HG03469 (cell line): ENCODE measurements at regions not wholly inside any gene's neighbourhood (a gene's known extent, or its start where the extent isn't known, plus 50 kb on each side); places are given as distances from the start of the nearest gene placed in this dataset.

Source experiments
- ATAC-seq: cut with Tn5 transposase; IDR thresholded peaks from one replicate; pipeline ENCODE4 v1.9.1; 2021; ENCODE audit warnings: mild to moderate bottlenecking, moderate library complexity, moderate number of reproducible peaks; ENCODE audit not compliant: unreplicated experiment

GRCh38 chr2:71826826-71827523 lies 320.7 kb downstream of the CYP26B1 start:
- no peak for ATAC-seq

GRCh38 chr2:71826299-71826698 lies 321.4 kb downstream of the CYP26B1 start:
- ATAC-seq: no peak

DNA sequence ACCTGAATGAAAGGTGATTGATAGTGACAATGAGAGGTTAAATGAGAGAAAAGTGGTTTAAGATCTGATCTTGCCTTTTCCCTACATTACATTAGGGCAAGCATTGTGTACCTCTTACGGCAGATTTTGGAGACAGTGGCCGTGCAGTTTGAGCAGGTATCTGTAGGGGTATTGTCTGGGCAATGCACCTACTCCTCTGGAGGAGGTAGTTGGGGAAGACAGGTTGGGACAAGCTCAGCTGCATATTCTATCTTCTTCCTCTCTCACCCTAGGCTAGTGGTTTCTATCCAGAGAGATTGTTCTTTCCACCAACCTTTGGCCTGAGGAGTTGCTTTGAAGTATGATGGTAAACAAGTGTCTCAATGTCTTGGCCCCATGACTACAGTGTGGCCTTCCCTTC lies 323.2 kb downstream of the CYP26B1 start:
- ATAC-seq: no peak

GRCh38 chr2:71823526-71823925 lies 324.1 kb downstream of the CYP26B1 start:
- ATAC-seq: no peak

DNA sequence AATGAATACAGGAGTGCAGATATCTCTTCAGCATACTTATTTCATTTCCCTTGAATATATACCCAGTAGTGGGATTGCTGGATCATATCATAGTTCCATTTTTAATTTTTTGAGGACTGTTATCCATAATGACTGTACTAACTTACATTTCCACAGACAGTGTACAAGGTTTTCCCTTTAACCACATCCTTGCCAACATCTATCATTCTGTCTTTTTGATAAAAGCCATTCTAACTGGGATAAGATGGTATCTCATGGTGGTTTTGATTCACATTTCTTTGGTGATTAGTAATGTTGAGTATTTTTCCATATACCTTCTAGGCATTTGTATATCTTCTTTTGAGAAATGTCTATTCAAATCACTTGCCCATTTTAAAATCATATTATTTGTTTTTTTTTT lies 325.2 kb downstream of the CYP26B1 start:
- ATAC-seq: no peak

- ATAC-seq: no peak
Observed at GRCh38 chr2:71821856-71822255, 325.8 kb downstream of the CYP26B1 start.

- ATAC-seq: no peak
Observed at GRCh38 chr2:71816815-71817214, 330.8 kb downstream of the CYP26B1 start.

DNA sequence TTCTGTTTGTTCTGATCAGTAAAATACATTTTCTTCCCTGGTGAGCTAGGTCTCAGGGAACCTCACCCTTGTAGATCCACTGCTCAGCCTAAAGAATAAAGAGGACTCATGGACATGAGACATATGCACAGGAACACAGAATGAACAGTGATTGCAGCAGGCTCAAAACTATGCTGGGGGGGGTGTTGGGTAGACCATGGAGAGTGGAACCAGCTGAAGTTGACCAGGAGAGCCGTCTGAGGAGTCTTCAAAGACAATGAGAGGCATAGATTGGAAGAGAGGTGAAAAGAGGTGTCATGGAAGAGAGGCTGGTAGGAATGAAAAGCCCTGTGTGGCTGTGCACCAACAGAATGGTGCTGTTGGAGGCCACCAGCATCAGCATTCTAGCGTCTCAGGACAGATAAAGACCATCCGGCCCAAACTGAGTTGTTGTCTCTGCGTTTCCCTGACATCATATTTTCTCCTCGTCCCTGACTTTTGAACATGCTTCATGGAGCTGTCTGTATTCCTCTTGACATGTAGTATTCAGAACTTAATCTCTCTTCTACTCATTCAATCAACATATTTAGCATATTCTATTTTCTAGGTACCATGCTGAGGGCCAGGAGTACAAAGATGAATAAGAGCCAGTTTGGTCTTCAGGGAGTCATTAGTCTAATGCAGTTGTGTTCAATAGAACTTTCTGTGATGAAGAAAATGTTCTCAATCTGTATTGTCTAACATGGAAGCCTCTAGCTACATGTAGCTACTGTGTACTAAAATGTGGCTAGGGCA lies 331.8 kb downstream of the CYP26B1 start:
- no peak for ATAC-seq

- no peak for ATAC-seq
Observed at GRCh38 chr2:71814885-71815284, 332.8 kb downstream of the CYP26B1 start.

DNA sequence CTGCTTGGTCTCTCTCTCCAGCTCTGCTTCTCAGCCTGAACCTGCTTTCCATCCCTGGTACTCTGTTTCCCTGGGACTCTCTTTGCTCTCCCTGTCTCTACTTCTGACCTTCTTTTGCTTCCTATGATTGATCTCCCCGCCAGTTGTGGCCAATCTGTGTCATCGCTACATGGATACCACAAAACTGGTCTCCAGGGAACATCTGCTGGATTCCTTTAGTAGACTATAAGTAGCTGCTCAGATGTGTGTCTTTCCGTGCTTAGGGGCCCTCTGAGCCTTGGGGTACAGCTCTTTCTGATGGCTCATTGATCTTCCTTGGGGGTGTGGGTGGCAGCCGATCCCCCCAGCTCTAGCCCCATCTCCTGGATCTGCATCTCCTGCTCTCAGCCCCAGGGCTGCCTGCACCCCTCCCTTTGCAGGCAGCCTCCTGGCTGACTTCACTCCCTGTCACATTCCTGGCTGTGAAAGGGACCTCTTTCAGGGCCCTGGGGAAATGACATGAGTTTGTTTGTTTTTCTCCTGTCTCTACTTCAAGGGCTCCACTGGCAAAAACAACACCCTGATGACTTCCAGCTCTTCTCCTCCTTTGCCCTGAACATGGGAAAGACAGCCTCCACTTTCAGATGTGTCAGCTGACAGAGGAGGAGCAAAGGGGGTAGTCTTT lies 333.7 kb downstream of the CYP26B1 start:
- ATAC-seq: no peak

GRCh38 chr2:71813315-71813714 lies 334.3 kb downstream of the CYP26B1 start:
- ATAC-seq: no peak

DNA sequence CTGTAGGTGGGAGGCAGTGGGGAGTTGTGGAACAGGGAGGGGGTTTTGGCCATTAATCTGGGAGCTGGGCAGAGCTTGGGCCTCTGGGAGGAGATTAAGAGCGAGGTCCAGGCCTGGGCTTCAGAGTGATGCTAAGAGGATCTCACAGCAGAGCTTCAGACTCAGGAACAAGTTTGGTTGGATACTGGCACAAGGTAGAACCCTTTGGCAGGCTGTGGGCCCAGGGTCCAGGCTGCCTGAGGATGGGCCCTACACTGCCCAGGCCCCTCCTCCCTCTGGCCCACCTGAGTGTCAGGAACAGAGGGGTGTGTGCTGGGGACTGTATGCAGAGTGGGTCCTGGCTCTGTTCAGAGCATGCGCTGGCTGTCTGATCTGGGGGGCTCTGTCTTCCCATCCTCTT lies 334.9 kb downstream of the CYP26B1 start:
- ATAC-seq: no peak

DNA sequence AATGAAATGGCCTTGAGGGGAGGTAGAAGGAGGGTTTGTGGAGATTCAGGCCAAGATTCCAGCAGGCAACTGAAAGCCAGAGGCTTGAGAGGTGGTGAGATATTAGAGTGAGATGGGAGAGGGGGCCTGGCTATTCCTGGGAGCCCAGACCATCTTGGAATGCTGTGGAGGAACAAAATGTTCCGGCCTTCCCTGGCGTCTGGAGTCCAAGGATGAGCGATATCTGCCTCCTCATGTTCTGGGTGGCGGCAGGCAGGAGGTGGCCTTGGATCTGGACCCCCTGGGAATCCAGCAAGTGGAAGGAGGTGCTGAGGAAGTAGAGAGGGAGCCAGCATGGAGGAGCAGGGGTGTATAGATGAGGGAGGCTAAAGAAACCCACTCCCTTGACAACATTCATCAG lies 335.9 kb downstream of the CYP26B1 start:
- no peak for ATAC-seq

DNA sequence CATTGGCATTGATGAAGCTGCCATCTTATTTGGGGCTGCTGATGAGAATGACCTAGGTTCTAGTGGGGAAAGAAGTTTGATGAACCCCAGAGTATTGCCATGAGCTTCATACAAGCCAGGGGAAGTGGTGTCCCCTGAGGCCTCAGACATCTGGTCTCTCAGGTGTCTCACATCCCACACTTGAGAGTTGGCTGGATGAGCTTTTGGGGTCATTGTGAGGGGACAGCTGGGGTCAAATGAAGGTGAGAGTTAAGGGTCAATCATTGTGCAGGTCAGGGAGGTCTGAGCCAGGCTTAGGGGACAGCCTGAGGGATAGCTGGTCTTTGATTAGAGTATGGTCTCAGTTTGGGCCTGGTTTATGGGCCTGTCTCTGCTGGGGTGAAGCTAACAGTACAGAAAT lies 336.5 kb downstream of the CYP26B1 start:
- ATAC-seq: no peak

- ATAC-seq: no peak
Observed at GRCh38 chr2:71807581-71808451, 339.8 kb downstream of the CYP26B1 start.

DNA sequence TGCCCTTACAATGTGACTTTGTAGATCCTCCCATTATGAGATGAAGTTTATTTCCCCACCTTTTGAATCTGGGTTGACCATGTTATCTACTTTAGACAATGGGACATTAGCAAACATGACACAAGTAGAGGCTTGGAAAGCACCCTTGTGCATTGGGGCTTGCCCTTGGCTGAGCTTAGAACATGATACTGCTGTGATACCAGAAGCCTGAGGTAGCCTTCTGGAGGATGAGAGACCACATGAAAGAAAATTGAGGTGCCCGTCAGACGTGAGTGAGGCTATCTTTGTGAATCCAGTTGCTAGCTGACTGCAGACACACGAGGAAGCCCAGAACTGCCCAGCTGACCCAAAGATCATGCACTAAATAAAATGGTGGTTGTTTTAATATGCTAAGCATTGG lies 341.2 kb downstream of the CYP26B1 start:
- ATAC-seq: no peak

DNA sequence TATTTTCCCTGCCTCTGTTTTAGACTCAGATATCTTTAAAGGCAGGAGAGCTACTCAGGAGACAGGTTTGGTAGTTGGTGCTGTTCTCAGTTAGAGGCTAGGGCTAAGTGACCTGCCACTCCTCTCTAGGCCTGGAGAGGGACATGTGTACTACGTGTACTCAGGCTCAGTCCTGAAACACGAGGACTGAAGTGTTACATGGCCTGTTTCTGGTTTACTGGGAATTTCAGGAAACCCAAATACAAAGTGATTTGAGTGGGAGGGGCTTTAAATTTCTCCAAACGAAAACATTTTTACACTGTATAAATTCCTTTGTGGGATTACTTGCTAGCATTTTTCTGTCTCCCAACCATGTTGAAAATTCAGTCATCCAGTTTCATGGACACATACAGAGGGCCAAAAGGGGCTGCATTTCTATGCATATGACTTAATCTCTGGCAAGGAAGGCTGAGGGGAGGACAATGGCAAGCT lies 343.3 kb downstream of the CYP26B1 start:
- no peak for ATAC-seq

DNA sequence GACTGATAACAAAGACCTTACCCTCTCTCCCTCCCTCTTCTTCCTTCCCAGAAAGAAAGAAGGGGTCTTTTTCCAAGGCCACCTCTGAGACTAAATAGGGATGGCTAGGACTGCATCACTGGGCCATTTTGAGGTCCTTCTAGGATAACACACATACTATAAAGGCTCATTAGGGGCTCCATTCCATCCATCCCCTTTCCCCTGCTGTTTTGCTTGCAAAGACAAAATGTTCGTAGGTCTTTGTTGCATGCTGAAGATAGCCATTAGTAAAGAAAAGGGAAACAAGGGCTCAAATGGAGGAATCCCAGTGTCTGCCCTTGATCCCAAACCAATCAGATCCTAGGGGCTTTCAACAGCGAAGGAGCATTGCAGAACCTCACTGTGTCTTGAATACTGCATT lies 344.3 kb downstream of the CYP26B1 start:
- no peak for ATAC-seq

GRCh38 chr2:71802556-71802955 lies 345.1 kb downstream of the CYP26B1 start:
- no peak for ATAC-seq

GRCh38 chr2:71801969-71802368 lies 345.7 kb downstream of the CYP26B1 start:
- no peak for ATAC-seq

DNA sequence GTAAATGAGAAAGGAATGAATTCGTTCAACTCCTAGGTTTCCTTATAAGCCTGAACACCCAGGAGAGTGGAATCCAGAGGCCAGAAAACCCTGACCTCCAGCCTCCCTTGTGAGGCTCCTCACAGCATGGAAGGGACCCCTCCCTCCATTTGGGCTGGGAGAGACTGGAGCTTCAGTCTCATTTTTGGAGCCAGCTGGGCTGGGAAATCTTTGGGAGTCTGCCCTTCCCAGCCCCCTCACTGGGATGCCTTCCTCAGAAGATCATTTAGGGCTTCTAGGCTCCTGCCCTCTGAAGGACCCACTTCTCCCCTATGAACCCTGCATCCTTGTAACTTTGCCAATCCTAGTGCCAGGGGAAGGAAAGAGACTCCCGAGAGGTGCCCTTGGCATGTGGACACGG lies 346.1 kb downstream of the CYP26B1 start:
- ATAC-seq: no peak
